Right cardiac atrium (tissue), 5 donors: ENCODE measurements at regions not wholly inside any gene's neighbourhood (a gene's known extent, or its start where the extent isn't known, plus 50 kb on each side); places are given as distances from the start of the nearest gene placed in this dataset.

Experiments used
- ATAC-seq, 2 donors: fragments of 200-7000 bp; cut with Tn5 transposase; one replicate each; pipeline versions ENCODE4 v1.8.0 to v1.9.1; 2020; ENCODE audit warnings: moderate library complexity in 2 of 2, mild to moderate bottlenecking in 1 of 2
- DNase-seq, 3 donors: peaks; one replicate each; pipeline ENCODE4 v3.0.0-alpha.2; 2020
- H3K27ac ChIP-seq: one replicate; pipeline ENCODE4 v1.5.1; 2013; ENCODE audit warnings: mild to moderate bottlenecking, low read length, control low read depth, moderate library complexity
- H3K27me3 ChIP-seq: one replicate; pipeline ENCODE4 v1.6.1; 2013; ENCODE audit not compliant: control insufficient read depth, insufficient read depth
- H3K4me1 ChIP-seq: one replicate; pipeline ENCODE4 v1.6.1; 2013; ENCODE audit warnings: low read length; ENCODE audit not compliant: control insufficient read depth, insufficient read depth
- H3K4me3 ChIP-seq: one replicate; pipeline ENCODE4 v1.5.1; 2013; ENCODE audit warnings: low read length, control low read depth
- H3K9me3 ChIP-seq: one replicate; pipeline ENCODE4 v1.6.1; 2013; ENCODE audit warnings: low read length; ENCODE audit not compliant: control insufficient read depth
- WGBS: extraction: QIAGEN DNeasy Blood & Tissue Kit; methylation state at CpG from one replicate; pipeline ENCODE4 v1.1.7; 2013; 5-methylcytosine and 5-hydroxymethylcytosine counted together
- intact Hi-C, 4 donors: fragments of 100-400 bp; cut with DNase I; formaldehyde crosslinking; loops; one replicate each; pipeline versions ENCODE4 v1.11.0 to v1.14.0; 2022 to 2023
- donor health status: healthy with polysubstance abuse.
- donor health status: DM: no; HTN: yes; CAD: no.
- donor health status: DM: no; HTN: no; CAD: no.
- donor health status: DM: no; HTN: yes; CAD: no; lungs with severe emphysema.
- donor health status: DM: yes; HTN: yes; CAD: no.

- ATAC-seq, result no peak
- no peak for DNase-seq
- H3K27me3 ChIP-seq, result no peaks in the 10 kb centered on the region
- no peaks in the 10 kb centered on the region for H3K9me3 ChIP-seq
- H3K4me3 ChIP-seq, result no peak overlapping the region
- no peaks in the 10 kb centered on the region for H3K4me1 ChIP-seq
- intact Hi-C loops, result no loop called here
- WGBS, result 89% methylated on average over 6 of the region's 6 CpGs
- H3K27ac ChIP-seq, result no peak overlapping the region
Observed at GRCh38 chr2:3099145-3099859, 278.3 kb downstream of the EIPR1 start.

GRCh38 chr2:3098231-3098630 lies 279.4 kb downstream of the EIPR1 start:
- no peak overlapping the region for H3K27ac ChIP-seq
- WGBS, result 61% methylated on average over 2 of the region's 2 CpGs
- no peaks in the 10 kb centered on the region for H3K27me3 ChIP-seq
- H3K9me3 ChIP-seq, result no peaks in the 10 kb centered on the region
- H3K4me1 ChIP-seq, result no peaks in the 10 kb centered on the region
- ATAC-seq, result no peak
- no peak overlapping the region for H3K4me3 ChIP-seq
- no peak for DNase-seq
- intact Hi-C loops, result no loop called here

GRCh38 chr2:3097804-3098203 lies 279.8 kb downstream of the EIPR1 start:
- Histone ChIP-seq H3K27me3 (no peaks in the 10 kb centered on the region), H3K27ac (no peak overlapping the region), H3K4me1 (no peaks in the 10 kb centered on the region), H3K9me3 (no peaks in the 10 kb centered on the region), H3K4me3 (no peak overlapping the region)
- WGBS, result 91% methylated on average over 9 of the region's 9 CpGs
- DNase-seq (no peak), ATAC-seq (no peak)
- intact Hi-C loops, result no loop called here

GRCh38 chr2:3094999-3095958 lies 282.3 kb downstream of the EIPR1 start:
- no peak for DNase-seq
- Histone ChIP-seq H3K27ac (no peak overlapping the region), H3K4me1 (no peaks in the 10 kb centered on the region), H3K27me3 (no peaks in the 10 kb centered on the region), H3K9me3 (no peaks in the 10 kb centered on the region), H3K4me3 (no peak overlapping the region)
- no peak for ATAC-seq
- WGBS, result 64% methylated on average over 14 of the region's 14 CpGs
- intact Hi-C loops, result no loop called here

GRCh38 chr2:3094318-3094717 lies 283.3 kb downstream of the EIPR1 start:
- DNase-seq (no peak), ATAC-seq (no peak)
- no peaks in the 10 kb centered on the region for H3K9me3 ChIP-seq
- no peak overlapping the region for H3K4me3 ChIP-seq
- intact Hi-C loops, result no loop called here
- H3K27ac ChIP-seq, result no peak overlapping the region
- H3K27me3 ChIP-seq, result no peaks in the 10 kb centered on the region
- no peaks in the 10 kb centered on the region for H3K4me1 ChIP-seq
- 62% methylated on average over 1 of the region's 1 CpG for WGBS

GRCh38 chr2:3091696-3092095 lies 285.9 kb downstream of the EIPR1 start:
- H3K27ac ChIP-seq, result no peak overlapping the region
- intact Hi-C loops, result no loop called here
- WGBS, result 28% methylated on average over 2 of the region's 2 CpGs
- DNase-seq (no peak), ATAC-seq (no peak)
- no peak overlapping the region for H3K4me3 ChIP-seq
- H3K9me3 ChIP-seq, result no peaks in the 10 kb centered on the region
- no peaks in the 10 kb centered on the region for H3K4me1 ChIP-seq
- no peaks in the 10 kb centered on the region for H3K27me3 ChIP-seq

- no peak overlapping the region for H3K27ac ChIP-seq
- intact Hi-C loops, result no loop called here
- DNase-seq (no peak), ATAC-seq (no peak)
- no peak overlapping the region for H3K4me3 ChIP-seq
- no peaks in the 10 kb centered on the region for H3K27me3 ChIP-seq
- WGBS, result 85% methylated on average over 4 of the region's 4 CpGs
- no peaks in the 10 kb centered on the region for H3K9me3 ChIP-seq
- no peaks in the 10 kb centered on the region for H3K4me1 ChIP-seq
Observed at GRCh38 chr2:3082705-3083104, 294.9 kb downstream of the EIPR1 start.

GRCh38 chr2:3079959-3080948 lies 297.4 kb downstream of the EIPR1 start:
- intact Hi-C loops, result no loop called here
- Histone ChIP-seq H3K4me1 (no peaks in the 10 kb centered on the region), H3K9me3 (no peaks in the 10 kb centered on the region), H3K4me3 (no peak overlapping the region), H3K27ac (no peak overlapping the region), H3K27me3 (no peaks in the 10 kb centered on the region)
- ATAC-seq (no peak), DNase-seq (no peak)
- 87% methylated on average over 14 of the region's 14 CpGs for WGBS

- WGBS, result 81% methylated on average over 2 of the region's 2 CpGs
- H3K4me3 ChIP-seq, result no peak overlapping the region
- H3K9me3 ChIP-seq, result no peaks in the 10 kb centered on the region
- no peak overlapping the region for H3K27ac ChIP-seq
- no peak for DNase-seq
- no peaks in the 10 kb centered on the region for H3K4me1 ChIP-seq
- no peaks in the 10 kb centered on the region for H3K27me3 ChIP-seq
- intact Hi-C loops, result no loop called here
- ATAC-seq, result no peak
Observed at GRCh38 chr2:3079466-3079865, 298.2 kb downstream of the EIPR1 start.

GRCh38 chr2:3078684-3079083 lies 298.9 kb downstream of the EIPR1 start:
- ATAC-seq, result no peak
- no peak for DNase-seq
- Histone ChIP-seq H3K9me3 (no peaks in the 10 kb centered on the region), H3K27ac (no peak overlapping the region), H3K27me3 (no peaks in the 10 kb centered on the region), H3K4me3 (no peak overlapping the region), H3K4me1 (no peaks in the 10 kb centered on the region)
- intact Hi-C loops, result no loop called here
- 85% methylated on average over 4 of the region's 4 CpGs for WGBS
